Colonic mucosa (tissue), 4 donors: ENCODE measurements at regions not wholly inside any gene's neighbourhood (a gene's known extent, or its start where the extent isn't known, plus 50 kb on each side); places are given as distances from the start of the nearest gene placed in this dataset.

Source experiments
- DNase-seq: peaks from one replicate; pipeline ENCODE4 v3.0.0-alpha.2; 2020
- H3K27ac ChIP-seq: fragments of 200-600 bp; one replicate; pipeline ENCODE4 v1.8.0; 2021
- H3K27me3 ChIP-seq: fragments of 200-600 bp; one replicate; pipeline ENCODE4 v1.8.0; 2021
- H3K36me3 ChIP-seq: fragments of 200-600 bp; one replicate; pipeline ENCODE4 v1.8.0; 2021
- H3K4me1 ChIP-seq: fragments of 200-600 bp; one replicate; pipeline ENCODE4 v1.8.0; 2021; ENCODE audit warnings: mild to moderate bottlenecking
- H3K4me3 ChIP-seq: fragments of 200-600 bp; one replicate; pipeline ENCODE4 v1.8.0; 2021
- H3K9ac ChIP-seq, 2 donors: one replicate each; pipeline ENCODE4 v1.7.0; 2013; ENCODE audit warnings: control low read depth in 2 of 2, low read depth in 2 of 2, low read length in 2 of 2
- H3K9me3 ChIP-seq: fragments of 200-600 bp; one replicate; pipeline ENCODE4 v1.8.0; 2021
- CTCF ChIP-seq: fragments of 200-600 bp; IDR thresholded peaks from one replicate; pipeline ENCODE4 v1.8.0; 2022; ENCODE audit warnings: antibody characterized with exemption, mild to moderate bottlenecking
- intact Hi-C: fragments of 100-400 bp; cut with DNase I; formaldehyde crosslinking; loops from one replicate; pipeline ENCODE4 v1.14.1; 2022
- donor health status: healthy.
- donor health status: DM: no; HTN: no; CAD: no.
- donor health status: DM: no; HTN: no; CAD: no.

GRCh38 chr22:27101288-27101687 is 443.9 kb downstream of the MIAT start:
- Histone ChIP-seq H3K36me3 (no peaks in the 10 kb centered on the region), H3K4me1 (no peaks in the 10 kb centered on the region), H3K4me3 (no peak overlapping the region), H3K9ac (no peak overlapping the region), H3K27me3 (no peaks in the 10 kb centered on the region), H3K9me3 (no peaks in the 10 kb centered on the region), H3K27ac (no peak overlapping the region)
- DNase-seq: no peak
- intact Hi-C loops: no loop called here
- TF ChIP-seq CTCF: no peak

GRCh38 chr22:27104449-27104848 is 447.1 kb downstream of the MIAT start:
- no peak overlapping the region for H3K9ac ChIP-seq
- H3K4me3 ChIP-seq: no peak overlapping the region
- no peaks in the 10 kb centered on the region for H3K36me3 ChIP-seq
- no peak overlapping the region for H3K27ac ChIP-seq
- DNase-seq: no peak
- intact Hi-C loops: no loop called here
- H3K27me3 ChIP-seq: no peaks in the 10 kb centered on the region
- no peaks in the 10 kb centered on the region for H3K4me1 ChIP-seq
- TF ChIP-seq CTCF: no peak
- H3K9me3 ChIP-seq: no peaks in the 10 kb centered on the region

- TF ChIP-seq CTCF: no peak
- peak; percentile 38 for DNase-seq
- Histone ChIP-seq H3K27me3 (no peaks in the 10 kb centered on the region), H3K9me3 (no peaks in the 10 kb centered on the region), H3K4me1 (no peaks in the 10 kb centered on the region), H3K4me3 (no peak overlapping the region), H3K9ac (no peak overlapping the region), H3K36me3 (no peaks in the 10 kb centered on the region), H3K27ac (no peak overlapping the region)
- intact Hi-C loops: no loop called here
Observed at GRCh38 chr22:27105142-27106025, 448.0 kb downstream of the MIAT start.

- no peak for DNase-seq
- Histone ChIP-seq H3K4me1 (no peaks in the 10 kb centered on the region), H3K9ac (no peak overlapping the region), H3K9me3 (no peaks in the 10 kb centered on the region), H3K4me3 (no peak overlapping the region), H3K36me3 (no peaks in the 10 kb centered on the region), H3K27ac (no peak overlapping the region), H3K27me3 (no peaks in the 10 kb centered on the region)
- intact Hi-C loops: no loop called here
- no peak for TF ChIP-seq CTCF
Observed at GRCh38 chr22:27106985-27107384, 449.6 kb downstream of the MIAT start.

GRCh38 chr22:27107386-27107785 is 450.0 kb downstream of the MIAT start:
- Histone ChIP-seq H3K27ac (no peak overlapping the region), H3K4me1 (no peaks in the 10 kb centered on the region), H3K9me3 (no peaks in the 10 kb centered on the region), H3K4me3 (no peak overlapping the region), H3K36me3 (no peaks in the 10 kb centered on the region), H3K27me3 (no peaks in the 10 kb centered on the region), H3K9ac (no peak overlapping the region)
- DNase-seq: no peak
- intact Hi-C loops: no loop called here
- no peak for TF ChIP-seq CTCF
